BJ (cell line): ENCODE measurements at regions not wholly inside any gene's neighbourhood (a gene's known extent, or its start where the extent isn't known, plus 50 kb on each side); places are given as distances from the start of the nearest gene placed in this dataset.
"Not testable (repeated sequence)": the region's sequence is repeated elsewhere in the genome, so short reads cannot be mapped to it uniquely, and the experiment has no call there.

Experiments used
- CTCF ChIA-PET: fragments of 350-600 bp; formaldehyde crosslinking; extraction: SDS; loops from one replicate; lab custom pipeline; 2021; ENCODE audit warnings: antibody characterized with exemption, inconsistent platforms; lab: Yijun Ruan, JAX
- POLR2A ChIA-PET: fragments of 300-600 bp; sonication (Branson Sonifier 250); formaldehyde crosslinking; extraction: SDS; loops from one replicate; lab custom pipeline; 2021; ENCODE audit warnings: antibody characterized with exemption; lab: Charles Lee
- DNase-seq: peaks from one replicate; pipeline ENCODE4 v3.0.0-alpha.2; 2011; ENCODE audit warnings: low read depth
- H3K27me3 ChIP-seq: 2 replicates; pipeline ENCODE4 v1.6.0; 2011; ENCODE audit warnings: low read length; ENCODE audit not compliant: control insufficient read depth, insufficient read depth
- H3K36me3 ChIP-seq: 2 replicates; pipeline ENCODE4 v1.5.1; 2011; ENCODE audit warnings: low read length; ENCODE audit not compliant: control insufficient read depth, insufficient read depth
- H3K4me3 ChIP-seq: 2 replicates; pipeline ENCODE4 v1.5.1; 2011; ENCODE audit warnings: low read depth, mild to moderate bottlenecking, control low read depth, low read length
- TF ChIP-seq, protein P1 (sequence below): IDR thresholded peaks from 2 replicates; pipeline ENCODE4 v1.5.1; 2011; ENCODE audit warnings: low read depth, mild to moderate bottlenecking, control low read depth, inconsistent platforms, low read length, moderate library complexity; ENCODE audit not compliant: insufficient read depth

DNA sequence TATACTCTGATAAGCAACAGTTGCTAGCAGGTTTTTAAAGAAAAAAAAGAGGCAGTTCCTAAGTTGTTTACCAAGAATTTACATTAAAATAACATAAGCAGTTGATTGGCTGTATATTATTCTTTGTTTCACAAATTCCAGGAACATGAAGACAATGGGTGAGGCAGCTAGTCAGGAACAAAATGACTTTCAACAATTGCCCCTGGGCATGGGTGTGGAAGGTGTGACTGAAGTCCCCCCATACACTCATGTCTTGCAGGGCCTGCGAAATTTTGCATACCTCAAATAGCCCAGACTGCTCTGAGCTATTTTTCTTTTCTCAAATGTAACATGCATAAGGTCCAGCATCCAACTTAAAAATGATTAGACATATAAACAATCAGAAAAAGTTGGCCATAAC, 267.2 kb upstream of the DIO3 start:
- no peaks in the 10 kb centered on the region for H3K27me3 ChIP-seq
- DNase-seq = no peak
- TF ChIP-seq, protein P1, sequence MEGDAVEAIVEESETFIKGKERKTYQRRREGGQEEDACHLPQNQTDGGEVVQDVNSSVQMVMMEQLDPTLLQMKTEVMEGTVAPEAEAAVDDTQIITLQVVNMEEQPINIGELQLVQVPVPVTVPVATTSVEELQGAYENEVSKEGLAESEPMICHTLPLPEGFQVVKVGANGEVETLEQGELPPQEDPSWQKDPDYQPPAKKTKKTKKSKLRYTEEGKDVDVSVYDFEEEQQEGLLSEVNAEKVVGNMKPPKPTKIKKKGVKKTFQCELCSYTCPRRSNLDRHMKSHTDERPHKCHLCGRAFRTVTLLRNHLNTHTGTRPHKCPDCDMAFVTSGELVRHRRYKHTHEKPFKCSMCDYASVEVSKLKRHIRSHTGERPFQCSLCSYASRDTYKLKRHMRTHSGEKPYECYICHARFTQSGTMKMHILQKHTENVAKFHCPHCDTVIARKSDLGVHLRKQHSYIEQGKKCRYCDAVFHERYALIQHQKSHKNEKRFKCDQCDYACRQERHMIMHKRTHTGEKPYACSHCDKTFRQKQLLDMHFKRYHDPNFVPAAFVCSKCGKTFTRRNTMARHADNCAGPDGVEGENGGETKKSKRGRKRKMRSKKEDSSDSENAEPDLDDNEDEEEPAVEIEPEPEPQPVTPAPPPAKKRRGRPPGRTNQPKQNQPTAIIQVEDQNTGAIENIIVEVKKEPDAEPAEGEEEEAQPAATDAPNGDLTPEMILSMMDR = no peak
- no peak overlapping the region for H3K4me3 ChIP-seq
- POLR2A ChIA-PET = no interaction called here
- CTCF ChIA-PET = no interaction called here
- H3K36me3 ChIP-seq = no peaks in the 10 kb centered on the region

DNA sequence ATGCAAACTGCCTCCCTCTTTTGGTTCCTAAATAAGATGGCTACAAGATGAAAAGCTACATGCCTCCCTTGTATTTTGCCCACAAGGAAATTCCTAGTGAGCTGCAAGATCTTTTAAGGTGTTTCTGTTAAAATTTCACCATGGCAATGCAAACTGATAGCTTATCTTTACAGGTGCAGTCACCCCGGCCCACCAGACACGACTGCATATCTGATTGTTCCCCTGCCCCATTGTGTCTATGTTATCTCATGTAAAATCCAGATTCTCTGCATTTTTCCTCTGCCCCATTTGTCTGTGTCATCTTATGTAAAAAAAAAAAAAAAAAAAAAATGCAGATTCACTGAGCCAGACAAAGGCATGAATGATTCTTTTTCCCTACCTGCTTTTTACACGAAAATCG, 261.5 kb upstream of the DIO3 start:
- H3K4me3 ChIP-seq, CTCF ChIA-PET, POLR2A ChIA-PET, H3K27me3 ChIP-seq, DNase-seq, H3K36me3 ChIP-seq: not testable (repeated sequence)

DNA sequence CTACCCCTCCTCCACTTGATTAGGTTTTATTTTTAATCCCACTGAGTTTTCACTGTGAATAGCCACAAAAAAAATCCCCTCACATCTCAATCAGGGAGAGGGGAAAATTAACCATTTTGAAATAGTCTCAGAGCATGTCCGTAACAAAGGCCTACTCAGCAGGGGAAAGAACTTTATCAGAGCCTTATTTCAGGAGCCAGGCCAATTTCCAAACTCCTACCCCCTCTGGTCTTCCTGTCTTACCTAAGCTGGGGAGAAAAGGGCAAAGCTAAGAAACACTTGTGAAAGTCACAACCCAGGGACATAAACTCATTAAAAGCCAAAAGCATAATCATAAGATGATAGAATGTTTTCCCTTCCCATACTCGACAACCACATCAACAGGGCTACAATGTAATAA, 260.3 kb upstream of the DIO3 start:
- H3K27me3 ChIP-seq = no peaks in the 10 kb centered on the region
- DNase-seq = no peak
- TF ChIP-seq, protein P1 = no peak
- H3K36me3 ChIP-seq = no peaks in the 10 kb centered on the region
- CTCF ChIA-PET = interaction anchor here (0.7 kb wide), 1 partner anchor 12 kb away, joined by 3 read pairs; no protein-coding TSS in a partner anchor
- H3K4me3 ChIP-seq = no peak overlapping the region
- POLR2A ChIA-PET = no interaction called here

DNA sequence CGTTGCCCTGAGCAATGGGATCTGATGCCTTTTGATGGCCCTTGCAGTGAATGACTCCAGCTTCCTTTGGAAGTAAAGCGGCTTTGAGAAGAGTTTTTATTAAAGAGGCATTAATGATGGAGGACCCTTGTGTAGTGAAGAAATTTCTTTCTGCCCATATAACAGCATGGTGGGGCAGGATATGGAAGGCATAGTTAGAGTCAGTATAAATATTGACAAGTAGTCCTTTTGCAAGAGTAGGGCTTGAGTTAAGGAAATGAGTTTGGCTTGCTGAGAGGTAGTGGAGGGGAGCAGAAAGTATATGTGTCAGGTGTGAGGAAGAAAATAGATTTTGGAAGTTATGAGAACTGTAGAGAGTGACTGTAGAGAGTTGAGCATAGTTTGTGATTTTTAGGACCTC, 254.1 kb upstream of the DIO3 start:
- CTCF ChIA-PET, H3K4me3 ChIP-seq, H3K27me3 ChIP-seq, H3K36me3 ChIP-seq, DNase-seq, POLR2A ChIA-PET: not testable (repeated sequence)

DNA sequence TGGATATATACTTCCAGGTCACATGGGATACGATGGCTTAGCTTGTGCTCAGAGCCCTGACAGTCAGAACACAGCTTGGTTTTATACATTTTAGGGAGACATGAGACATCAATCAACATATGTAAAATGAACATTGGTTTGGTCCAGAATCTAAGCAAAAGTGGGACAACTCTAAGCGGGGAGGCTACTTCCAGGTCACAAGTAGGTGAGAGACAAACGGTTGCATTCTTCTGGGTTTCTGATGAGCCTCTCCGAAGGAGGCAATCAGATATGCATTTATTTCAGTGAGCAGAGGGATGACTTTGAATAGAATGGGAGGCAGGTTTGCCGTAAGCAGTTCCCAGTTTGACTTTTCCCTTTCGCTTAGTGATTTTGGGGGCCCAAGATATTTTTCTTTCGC, 250.1 kb upstream of the DIO3 start:
- POLR2A ChIA-PET, DNase-seq, H3K4me3 ChIP-seq, H3K27me3 ChIP-seq, H3K36me3 ChIP-seq, CTCF ChIA-PET: not testable (repeated sequence)

DNA sequence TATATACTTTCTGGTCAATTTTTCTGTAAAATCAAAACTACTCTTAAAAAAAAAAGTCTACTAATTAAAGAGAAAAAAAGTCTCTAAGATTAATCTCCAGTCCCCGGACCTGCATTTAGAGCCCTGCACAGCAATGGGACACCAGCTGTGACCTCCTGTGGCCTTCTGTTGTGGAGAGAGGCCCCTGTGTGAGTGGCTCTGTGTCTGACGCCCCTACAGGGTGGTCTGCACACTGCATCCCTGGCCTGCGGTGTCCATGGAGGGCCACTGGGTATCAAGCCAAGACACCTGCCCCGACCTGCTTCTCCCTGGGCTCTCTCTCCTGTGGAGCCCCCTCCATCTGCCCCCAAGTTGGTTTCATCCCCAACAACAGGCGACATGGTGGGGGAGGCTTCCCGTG, 248.0 kb upstream of the DIO3 start:
- POLR2A ChIA-PET = no interaction called here

DNA sequence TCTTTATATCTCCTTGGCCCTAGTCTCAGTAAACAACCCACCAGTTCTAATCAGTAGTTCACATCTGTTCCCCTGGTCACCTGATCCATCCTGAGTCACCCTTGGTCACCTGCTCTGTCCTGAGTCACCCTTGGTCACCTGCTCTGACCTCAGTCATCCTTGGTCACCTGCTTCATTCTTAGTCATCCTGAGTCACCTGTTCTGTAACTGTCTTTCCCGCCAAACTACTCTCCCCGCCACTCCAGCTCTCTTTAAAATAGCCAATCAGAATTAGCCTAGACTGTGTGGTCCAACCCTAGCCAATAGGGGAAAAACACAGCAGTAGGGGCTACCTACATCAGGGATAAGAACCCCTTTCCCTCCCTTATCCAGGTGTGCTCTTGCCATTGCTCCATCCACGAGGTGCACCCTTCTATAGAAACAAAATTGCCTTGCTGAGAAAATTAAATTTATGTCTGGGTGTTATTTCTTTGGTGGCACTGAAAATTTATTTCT, 245.4 kb upstream of the DIO3 start:
- DNase-seq = no peak
- TF ChIP-seq, protein P1 = no peak
- H3K27me3 ChIP-seq = no peaks in the 10 kb centered on the region
- no peak overlapping the region for H3K4me3 ChIP-seq
- POLR2A ChIA-PET = no interaction called here
- CTCF ChIA-PET = no interaction called here
- no peaks in the 10 kb centered on the region for H3K36me3 ChIP-seq

More for the DNA sequence above, 248.0 kb upstream of the DIO3 start:
- DNase-seq = no peak
- H3K36me3 ChIP-seq = no peaks in the 10 kb centered on the region
- no peaks in the 10 kb centered on the region for H3K27me3 ChIP-seq
- TF ChIP-seq, protein P1 = no peak
- CTCF ChIA-PET = interaction anchor here (0.6 kb wide), 1 partner anchor 12 kb away, joined by 3 read pairs; no protein-coding TSS in a partner anchor
- no peak overlapping the region for H3K4me3 ChIP-seq
